Renal cortical epithelial cell (primary cell): ENCODE measurements at regions not wholly inside any gene's neighbourhood (a gene's known extent, or its start where the extent isn't known, plus 50 kb on each side); places are given as distances from the start of the nearest gene placed in this dataset.
A peak's percentile ranks its signal among the peaks of the same experiment; 100 is the strongest.

Experiments
- DNase-seq: peaks from one replicate; pipeline ENCODE4 v3.0.0-alpha.2; 2011; ENCODE audit warnings: low read depth

DNA sequence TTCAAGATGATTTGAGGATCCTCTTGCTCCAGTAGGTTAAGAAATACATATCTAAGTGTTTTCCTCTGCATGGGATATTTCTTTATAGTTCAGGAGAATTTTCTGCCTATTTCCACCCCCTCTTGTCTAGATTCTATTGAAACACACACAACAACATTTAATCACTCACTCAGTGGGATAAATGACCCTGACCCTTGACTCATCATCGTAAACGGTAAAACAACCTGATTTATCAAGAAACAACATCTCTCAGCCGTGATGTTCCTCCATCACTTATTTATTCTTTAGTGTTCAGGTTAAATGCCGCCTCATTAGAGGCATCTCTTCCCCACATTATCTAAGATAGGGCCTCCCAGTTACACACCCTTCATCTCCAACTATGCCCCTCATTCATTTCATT, 208.7 kb upstream of the FMN2 start:
- DNase-seq: no peak

DNA sequence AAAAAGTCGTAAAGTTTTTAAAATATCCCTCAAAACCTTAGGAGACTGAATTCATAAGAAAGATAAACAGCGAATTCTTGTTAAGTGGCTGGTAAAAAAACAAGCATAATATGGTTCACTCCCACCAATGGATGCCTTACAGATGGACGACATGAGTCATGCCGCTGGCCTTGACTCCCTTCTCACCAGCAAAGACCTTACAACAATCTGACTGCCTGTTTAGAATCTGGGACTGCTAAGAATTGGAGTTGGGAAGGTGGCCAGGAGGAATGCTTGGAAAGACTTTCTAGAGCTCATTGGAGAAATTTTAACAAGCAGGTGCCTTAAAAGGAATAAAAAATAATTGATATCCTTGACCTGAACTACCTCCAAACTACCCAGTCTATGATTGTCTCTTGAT, 206.9 kb upstream of the FMN2 start:
- no peak for DNase-seq

DNA sequence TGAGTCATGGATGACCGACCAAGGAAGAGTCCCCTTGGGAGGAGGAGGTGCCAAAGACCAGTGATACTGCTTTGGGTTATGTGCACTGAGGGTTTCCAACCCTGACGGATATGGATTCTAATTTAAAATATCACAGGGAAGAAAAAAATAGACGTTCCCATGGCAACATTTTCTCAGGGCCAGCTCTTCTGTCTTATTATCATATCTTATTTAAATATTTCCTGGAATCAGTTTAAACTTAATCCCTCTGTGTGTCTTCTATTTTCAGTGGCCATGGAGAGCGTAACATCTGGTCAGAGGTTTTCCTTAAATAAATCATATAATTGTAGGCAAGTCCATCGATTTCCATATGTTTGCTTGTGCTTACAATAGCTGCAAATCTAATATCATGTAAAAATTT, 205.4 kb upstream of the FMN2 start:
- no peak for DNase-seq

DNA sequence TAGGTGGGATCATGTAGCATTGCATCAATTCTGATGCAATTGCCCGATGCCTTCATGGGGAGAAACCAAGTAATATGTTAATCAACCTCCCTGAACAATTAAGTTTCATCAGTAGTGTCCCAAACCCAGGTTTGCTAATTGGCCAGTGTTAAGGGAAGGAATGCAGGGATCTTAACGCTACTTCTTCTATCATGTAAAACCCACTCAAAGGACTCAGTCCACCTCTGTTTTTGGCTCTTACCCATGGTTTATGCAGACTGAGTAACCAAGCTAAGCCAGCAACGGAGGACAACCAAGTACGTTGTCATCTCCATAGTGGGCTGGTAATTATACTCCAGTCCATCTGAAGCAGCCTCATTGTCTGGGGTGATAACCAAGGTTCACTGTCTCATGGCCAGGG, 203.0 kb upstream of the FMN2 start:
- DNase-seq: no peak

DNA sequence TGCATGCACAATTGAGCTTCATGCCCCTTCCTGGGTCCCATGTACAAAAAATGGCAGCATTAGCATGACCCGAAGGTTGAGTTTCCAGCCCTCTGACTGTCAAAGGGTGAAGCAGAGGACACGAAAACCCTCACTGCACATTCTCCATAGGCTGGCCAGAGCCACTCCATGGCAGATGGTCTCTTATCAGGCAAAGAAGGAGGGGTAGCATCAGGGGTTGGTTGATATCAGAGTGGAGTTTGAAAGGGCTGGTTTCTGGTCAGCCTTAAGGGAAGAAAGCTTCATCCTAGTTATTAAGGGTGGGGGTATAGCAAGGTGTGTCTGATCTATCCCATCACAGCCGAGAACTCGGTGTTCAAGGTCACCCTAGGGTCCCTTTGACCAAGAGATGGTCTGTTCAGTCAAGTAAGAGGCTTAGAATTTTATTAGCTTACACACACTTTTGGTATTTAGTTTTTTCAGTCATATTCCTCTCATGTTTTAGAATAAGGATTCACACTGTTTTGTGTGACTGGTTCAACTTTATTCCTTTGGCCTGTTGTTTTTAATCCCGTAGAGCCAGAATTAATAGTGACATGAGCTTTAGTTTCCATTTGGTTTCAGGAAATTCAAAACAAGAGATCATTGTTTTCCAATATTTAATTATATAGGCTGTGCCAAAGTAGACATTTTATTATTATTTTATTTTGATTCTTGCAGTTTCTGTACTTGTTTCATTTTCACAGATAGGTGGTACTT, 199.9 kb upstream of the FMN2 start:
- DNase-seq: no peak

- DNase-seq: no peak
Measured at GRCh38 chr1:239892602-239893001, 199.1 kb upstream of the FMN2 start.

- DNase-seq: peak; percentile 30
Measured at GRCh38 chr1:239893127-239893731, 198.5 kb upstream of the FMN2 start.

GRCh38 chr1:239896569-239896968, 195.1 kb upstream of the FMN2 start:
- DNase-seq: no peak

GRCh38 chr1:239896980-239897379, 194.7 kb upstream of the FMN2 start:
- DNase-seq: no peak

DNA sequence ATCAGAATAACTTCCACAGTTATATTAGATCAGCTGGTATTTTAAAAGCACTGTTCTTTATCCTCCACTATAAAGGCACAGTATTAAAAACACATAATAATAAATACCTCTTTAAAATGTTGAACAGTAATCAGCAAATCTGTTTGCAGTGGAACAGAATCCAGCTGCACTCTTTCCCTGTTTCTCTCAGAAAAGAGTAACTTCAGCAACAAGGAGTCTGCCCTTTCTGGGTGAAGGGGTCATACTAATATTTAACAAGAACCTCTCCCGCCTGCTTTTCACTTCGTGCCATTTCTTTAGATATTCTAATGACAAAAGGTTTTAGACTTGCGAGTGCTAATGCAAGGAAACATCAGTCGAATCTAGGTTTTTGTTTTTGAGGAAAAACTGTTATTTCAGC, 194.2 kb upstream of the FMN2 start:
- DNase-seq: no peak

DNA sequence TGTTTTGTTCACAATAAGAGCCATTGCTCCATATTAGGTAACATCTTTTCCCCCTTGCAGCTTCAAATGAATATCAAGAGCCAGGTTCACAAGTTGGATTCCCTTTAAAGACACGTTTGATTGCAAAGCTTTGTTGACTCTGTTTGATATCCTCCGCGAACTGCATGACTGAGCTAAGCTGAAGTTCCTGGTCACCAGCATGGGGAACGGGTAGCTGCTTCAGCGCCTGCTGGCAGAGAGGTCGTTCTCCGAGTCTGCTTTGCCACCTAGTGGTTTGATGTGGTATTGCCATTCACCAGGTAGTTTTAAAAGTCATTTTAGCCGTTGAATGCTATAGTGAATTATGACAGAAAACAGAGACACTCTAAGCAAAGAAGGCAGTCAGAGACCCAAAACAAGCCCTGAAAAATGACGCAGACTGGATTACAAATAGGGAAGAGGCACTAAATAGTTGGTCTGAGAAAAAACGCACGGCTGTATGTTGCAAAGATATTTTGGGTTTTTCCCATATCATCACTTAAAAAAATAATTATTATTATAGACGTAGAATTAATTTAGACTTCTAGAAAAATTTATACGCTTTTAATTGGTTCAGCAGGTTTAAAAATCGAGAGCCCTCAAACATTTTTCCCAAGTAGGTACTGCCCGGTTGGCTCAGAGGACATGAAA, 193.5 kb upstream of the FMN2 start:
- peak; percentile 82 for DNase-seq

DNA sequence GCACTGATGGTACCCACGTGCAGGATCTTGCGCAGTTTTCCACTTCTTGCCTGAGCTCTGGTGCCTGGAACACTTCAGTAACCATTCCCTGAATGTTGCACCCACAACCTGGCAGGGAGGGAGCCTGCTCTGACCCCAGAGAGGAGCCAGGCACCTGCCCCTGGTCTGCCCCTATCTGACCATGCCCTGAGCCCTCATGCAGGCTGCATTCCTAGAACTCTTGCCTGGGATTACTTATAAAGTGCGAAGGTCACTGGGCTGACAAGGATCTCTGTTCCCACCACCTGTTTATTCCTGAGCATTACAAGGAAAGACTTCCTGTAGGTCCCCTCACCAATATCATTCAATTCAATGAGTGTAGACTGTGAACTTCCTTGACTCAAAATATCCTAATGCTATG, 191.9 kb upstream of the FMN2 start:
- peak; percentile 21 for DNase-seq

DNA sequence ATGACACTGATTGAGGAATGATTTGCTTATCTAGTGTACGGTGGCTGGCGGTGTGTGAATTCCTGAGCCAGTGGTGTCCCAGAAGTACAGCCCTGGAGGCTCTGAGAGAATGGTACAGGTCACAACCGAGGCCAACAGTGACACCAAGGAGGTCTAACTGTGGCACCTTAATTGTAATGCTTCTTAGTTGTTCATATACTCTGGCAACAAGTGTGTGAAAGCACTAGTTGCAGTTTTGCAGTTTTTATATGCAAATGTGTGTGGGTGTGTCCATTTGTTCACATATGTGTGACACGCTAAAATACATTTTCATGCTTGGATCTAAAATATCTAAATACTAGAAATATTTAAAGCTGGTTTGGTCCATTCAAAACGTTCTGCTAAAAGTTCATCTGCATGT, 185.3 kb upstream of the FMN2 start:
- no peak for DNase-seq

DNA sequence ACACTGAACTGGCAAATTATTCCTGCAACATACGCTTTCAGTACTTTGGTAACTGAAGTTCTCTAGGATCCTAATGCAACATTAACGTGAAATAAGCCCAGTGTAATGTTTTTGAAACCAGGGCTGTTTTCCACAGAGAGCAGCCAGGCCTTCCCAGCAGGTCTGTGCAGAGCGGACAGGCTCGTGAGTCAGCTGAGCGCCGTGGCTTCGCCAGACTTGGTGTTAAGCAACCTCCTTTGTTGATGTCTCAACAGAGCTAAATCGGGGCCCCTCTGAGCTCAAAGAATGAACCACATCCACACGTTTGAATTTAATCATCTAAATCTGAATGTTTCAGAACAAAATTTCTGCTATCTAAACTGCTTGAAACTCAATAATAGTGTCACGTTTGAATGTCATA, 181.8 kb upstream of the FMN2 start:
- no peak for DNase-seq

GRCh38 chr1:239912471-239912870, 179.2 kb upstream of the FMN2 start:
- DNase-seq: no peak

DNA sequence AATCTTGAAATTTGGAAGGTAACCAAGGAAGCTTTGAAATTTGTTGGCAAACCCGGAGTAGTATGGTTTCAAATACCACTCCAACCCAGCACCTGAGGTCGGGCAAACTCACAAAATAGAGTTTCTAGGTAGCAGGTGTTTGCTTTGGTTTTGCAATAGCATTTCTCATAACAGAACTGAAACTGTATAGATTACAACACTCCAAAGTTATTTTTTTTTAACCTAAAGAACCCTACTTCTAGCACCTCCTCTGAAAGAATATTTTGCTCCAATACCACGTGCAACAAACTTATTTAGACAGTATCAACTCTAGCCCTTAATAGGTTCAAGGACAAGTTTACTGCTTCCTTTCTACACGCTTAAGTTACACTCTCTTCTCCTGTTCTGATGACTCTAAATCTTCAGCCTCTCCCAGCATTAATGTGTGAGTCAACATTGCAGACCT, 178.5 kb upstream of the FMN2 start:
- no peak for DNase-seq

GRCh38 chr1:239914751-239915231, 176.9 kb upstream of the FMN2 start:
- peak; percentile 84 for DNase-seq

DNA sequence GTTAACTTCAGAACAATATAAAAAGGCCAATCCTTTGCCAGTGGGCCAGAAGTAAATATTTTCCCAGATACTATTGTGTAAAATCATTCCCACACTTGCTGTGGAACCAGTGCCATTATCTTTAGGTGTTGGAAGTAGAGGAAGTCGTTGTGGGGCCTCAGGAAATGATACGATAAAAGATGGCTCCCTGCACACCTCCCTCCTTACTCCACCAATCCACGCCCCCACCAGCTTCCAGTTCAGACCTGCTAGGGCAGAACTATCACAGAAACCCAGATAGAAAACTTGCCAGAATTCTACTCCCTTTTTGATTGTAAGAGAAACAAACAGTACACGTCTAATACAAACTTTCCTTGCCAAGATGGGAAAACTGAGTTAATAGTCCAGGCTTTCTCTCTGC, 173.0 kb upstream of the FMN2 start:
- DNase-seq: no peak

GRCh38 chr1:239920214-239920613, 171.5 kb upstream of the FMN2 start:
- no peak for DNase-seq

DNA sequence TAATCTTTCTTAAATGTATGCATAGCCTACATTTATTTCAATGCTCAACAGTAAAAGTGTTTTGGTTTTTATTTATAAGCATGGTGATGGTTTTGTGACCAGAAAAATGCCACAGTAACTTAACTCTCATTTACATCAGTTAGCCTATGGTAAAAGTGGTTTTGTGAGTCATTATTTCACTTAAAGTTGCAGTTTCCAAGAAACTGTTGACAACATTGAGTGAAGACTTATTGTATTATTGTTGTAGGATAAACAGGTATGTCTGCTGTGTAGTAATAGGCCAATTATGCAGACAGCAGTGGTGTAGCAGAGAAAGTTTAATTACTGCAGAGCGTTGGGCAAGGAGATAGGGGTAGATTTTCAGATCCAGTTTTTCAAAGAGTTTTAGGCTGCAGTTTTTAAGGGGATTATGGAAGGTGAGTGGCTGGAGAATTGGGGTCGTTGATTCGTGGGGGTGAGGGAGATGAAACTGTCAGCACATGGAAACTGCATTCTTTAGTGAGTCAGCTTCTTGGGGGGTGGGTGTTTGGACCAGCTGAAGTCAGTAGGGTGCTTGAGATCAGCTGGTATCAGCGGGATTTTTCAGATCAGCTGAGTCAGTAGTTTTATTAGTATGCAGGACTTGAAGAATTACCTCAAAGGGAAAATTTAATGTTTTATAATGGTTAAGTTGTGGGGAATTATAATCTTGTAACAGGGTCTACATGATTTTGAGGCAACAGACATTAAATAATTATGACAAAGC, 168.7 kb upstream of the FMN2 start:
- DNase-seq: peak; percentile 16

- DNase-seq: no peak
Measured at GRCh38 chr1:239924741-239925350, 166.8 kb upstream of the FMN2 start.

DNA sequence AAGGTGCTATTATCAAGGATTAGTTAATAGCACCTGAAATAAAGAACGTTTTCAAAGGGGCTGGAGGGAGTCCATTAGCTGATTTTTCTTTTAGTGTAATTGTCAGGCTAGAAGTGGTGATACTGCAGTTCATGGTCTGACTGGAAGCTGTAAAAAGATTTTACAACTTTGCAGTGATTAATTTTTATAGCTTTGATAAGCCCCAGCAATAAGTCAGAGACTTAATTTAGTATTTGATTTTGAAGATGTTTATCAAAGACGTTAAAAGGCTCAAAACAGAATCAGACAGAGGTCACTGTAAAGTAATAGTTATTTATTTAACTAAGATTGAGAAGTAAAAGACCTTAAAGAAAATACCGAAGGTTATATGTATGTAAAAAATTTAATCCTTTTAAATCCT, 165.5 kb upstream of the FMN2 start:
- DNase-seq: no peak
